ENCODE measurements at regions not wholly inside any gene's neighbourhood (a gene's known extent, or its start where the extent isn't known, plus 50 kb on each side); places are given as distances from the start of the nearest gene placed in this dataset.

GRCh38 chr10:2358586-2358985, 621.3 kb upstream of the ADARB2 start:
- no peak for TF ChIP-seq CTCF (IDR thresholded peaks at IDR 0.05)
- no peak for TF ChIP-seq POLR2AphosphoS5 (IDR thresholded peaks at IDR 0.05)
- TF ChIP-seq EP300 (IDR thresholded peaks at IDR 0.05; ENCODE audit: low read depth): no peak
- TF ChIP-seq POLR2A (IDR thresholded peaks at IDR 0.05): no peak
